ENCODE measurements at regions not wholly inside any gene's neighbourhood (a gene's known extent, or its start where the extent isn't known, plus 50 kb on each side); places are given as distances from the start of the nearest gene placed in this dataset.

DNA sequence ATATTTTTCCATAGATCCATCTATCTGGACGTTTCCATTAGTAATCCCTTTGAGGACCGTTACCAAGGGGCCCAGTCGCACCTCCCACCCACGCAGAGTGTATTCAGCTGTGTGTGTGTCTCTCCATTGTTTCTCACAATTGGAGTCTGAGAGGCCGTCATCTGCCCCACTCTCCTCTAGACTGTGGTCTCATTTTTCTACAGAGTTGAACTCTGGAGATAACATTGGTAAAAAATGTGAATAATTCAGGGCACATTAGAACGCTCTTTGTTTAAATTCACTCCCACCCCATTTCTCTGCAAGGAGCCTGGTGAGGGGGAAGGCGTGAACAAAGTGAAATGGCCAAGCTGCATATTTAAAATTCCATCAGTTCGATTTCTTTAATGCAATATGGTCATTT, 333.1 kb upstream of the MAF start:
- CTCF ChIA-PET: interaction anchor here (0.5 kb wide), 1 partner anchor 1780 kb away, joined by 4 read pairs; no protein-coding TSS in a partner anchor
- intact Hi-C loops (cut with DNase I, micrococcal nuclease): no loop called here
- no peak for DNase-seq

DNA sequence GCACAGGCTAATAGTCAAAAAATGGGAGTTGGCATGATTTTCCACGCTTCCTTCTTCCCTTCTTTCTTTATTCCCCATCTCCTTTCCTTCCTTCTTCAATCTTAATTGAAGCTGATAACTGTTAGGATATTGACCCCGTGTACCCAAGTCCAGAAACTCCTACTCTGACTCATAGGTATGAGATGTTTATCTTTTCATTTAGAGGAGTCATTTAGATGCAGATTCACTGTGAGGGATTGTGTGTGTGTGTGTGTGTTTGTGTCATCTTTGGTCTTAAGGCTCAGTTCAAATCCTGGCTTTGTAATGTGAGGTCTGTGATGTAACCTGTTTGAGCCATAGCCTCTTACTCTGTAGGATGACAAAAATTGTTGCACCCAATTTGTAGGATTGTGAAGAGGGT, 332.0 kb upstream of the MAF start:
- no peak for DNase-seq
- Mint-ChIP-seq H3K36me3 (ENCODE audit: low read depth) (no peaks in the 10 kb centered on the region), H3K9me3 (no peaks in the 10 kb centered on the region), H3K4me3 (no peak overlapping the region), H3K4me1 (ENCODE audit: low read depth) (no peaks in the 10 kb centered on the region), H3K27me3 (no peaks in the 10 kb centered on the region), H3K27ac (no peak overlapping the region)
- intact Hi-C loops (cut with DNase I, micrococcal nuclease): no loop called here
- POLR2A ChIA-PET: no interaction called here
- H3K4me3 ChIP-seq (ENCODE audit: low read length): no peak overlapping the region
- H3K9me3 ChIP-seq (ENCODE audit: control insufficient read depth in 1 of 2, insufficient read depth in 1 of 2, low read length in 2 of 2): no peaks in the 10 kb centered on the region
- H3K27ac ChIP-seq (ENCODE audit: low read depth in 1 of 2, low read length in 2 of 2): no peak overlapping the region
- peaks cover 0 to 2% of the 10 kb centered on the region in 2 experiments for H3K27me3 ChIP-seq (ENCODE audit: control insufficient read depth in 1 of 2, insufficient read depth in 2 of 2, low read length in 2 of 2)
- TF ChIP-seq, protein P1, sequence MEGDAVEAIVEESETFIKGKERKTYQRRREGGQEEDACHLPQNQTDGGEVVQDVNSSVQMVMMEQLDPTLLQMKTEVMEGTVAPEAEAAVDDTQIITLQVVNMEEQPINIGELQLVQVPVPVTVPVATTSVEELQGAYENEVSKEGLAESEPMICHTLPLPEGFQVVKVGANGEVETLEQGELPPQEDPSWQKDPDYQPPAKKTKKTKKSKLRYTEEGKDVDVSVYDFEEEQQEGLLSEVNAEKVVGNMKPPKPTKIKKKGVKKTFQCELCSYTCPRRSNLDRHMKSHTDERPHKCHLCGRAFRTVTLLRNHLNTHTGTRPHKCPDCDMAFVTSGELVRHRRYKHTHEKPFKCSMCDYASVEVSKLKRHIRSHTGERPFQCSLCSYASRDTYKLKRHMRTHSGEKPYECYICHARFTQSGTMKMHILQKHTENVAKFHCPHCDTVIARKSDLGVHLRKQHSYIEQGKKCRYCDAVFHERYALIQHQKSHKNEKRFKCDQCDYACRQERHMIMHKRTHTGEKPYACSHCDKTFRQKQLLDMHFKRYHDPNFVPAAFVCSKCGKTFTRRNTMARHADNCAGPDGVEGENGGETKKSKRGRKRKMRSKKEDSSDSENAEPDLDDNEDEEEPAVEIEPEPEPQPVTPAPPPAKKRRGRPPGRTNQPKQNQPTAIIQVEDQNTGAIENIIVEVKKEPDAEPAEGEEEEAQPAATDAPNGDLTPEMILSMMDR (IDR thresholded peaks at IDR 0.05): no peak
- CTCF ChIA-PET: no interaction called here
- ATAC-seq (ENCODE audit: poor library complexity): no peak
- H3K36me3 ChIP-seq (ENCODE audit: insufficient read depth, low read length): no peaks in the 10 kb centered on the region
- H3K4me1 ChIP-seq (ENCODE audit: insufficient read depth, low read length): no peaks in the 10 kb centered on the region

More for the DNA sequence above, 333.1 kb upstream of the MAF start:
- H3K9me3 ChIP-seq (ENCODE audit: control insufficient read depth in 1 of 2, insufficient read depth in 1 of 2, low read length in 2 of 2): no peaks in the 10 kb centered on the region
- H3K4me1 ChIP-seq (ENCODE audit: insufficient read depth, low read length): no peaks in the 10 kb centered on the region
- H3K27ac Mint-ChIP-seq: no peak overlapping the region
- TF ChIP-seq, protein P1 (IDR thresholded peaks at IDR 0.05): no peak
- no peak overlapping the region for H3K4me3 ChIP-seq (ENCODE audit: low read length)
- no peak for ATAC-seq (ENCODE audit: poor library complexity)
- H3K4me3 Mint-ChIP-seq: no peak overlapping the region
- no peaks in the 10 kb centered on the region for H3K9me3 Mint-ChIP-seq
- H3K36me3 ChIP-seq (ENCODE audit: insufficient read depth, low read length): no peaks in the 10 kb centered on the region
- no peaks in the 10 kb centered on the region for H3K27me3 Mint-ChIP-seq
- no peaks in the 10 kb centered on the region for H3K36me3 Mint-ChIP-seq (ENCODE audit: low read depth)
- POLR2A ChIA-PET: no interaction called here
- no peaks in the 10 kb centered on the region for H3K4me1 Mint-ChIP-seq (ENCODE audit: low read depth)
- H3K27me3 ChIP-seq (ENCODE audit: control insufficient read depth in 1 of 2, insufficient read depth in 2 of 2, low read length in 2 of 2): peaks cover 0 to 2% of the 10 kb centered on the region in 2 experiments
- no peak overlapping the region for H3K27ac ChIP-seq (ENCODE audit: low read depth in 1 of 2, low read length in 2 of 2)

DNA sequence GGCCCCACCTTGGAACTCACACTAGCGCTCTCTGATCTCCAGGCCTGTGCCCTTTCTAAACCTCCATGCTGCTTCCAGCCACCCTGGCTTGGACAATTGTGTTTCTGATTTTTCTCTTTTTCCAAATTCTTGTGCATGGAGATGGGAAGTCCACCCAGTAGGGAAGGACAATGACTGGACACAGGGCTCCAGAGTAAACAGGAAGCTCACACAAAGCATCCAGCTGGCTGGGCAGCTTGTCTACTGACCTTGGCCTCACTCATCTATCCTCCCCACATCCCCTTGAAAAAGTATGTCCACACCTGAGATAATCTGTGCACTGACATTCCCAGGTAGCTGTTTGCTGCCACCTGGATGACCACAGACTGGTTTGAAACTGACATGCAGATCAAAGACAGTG, 331.2 kb upstream of the MAF start:
- H3K4me1 ChIP-seq (ENCODE audit: insufficient read depth, low read length): no peaks in the 10 kb centered on the region
- ChIA-PET POLR2A (no interaction called here), CTCF (no interaction called here)
- no peak for DNase-seq
- H3K4me1 Mint-ChIP-seq (ENCODE audit: low read depth): no peaks in the 10 kb centered on the region
- no peaks in the 10 kb centered on the region for H3K27me3 ChIP-seq (ENCODE audit: control insufficient read depth in 1 of 2, insufficient read depth in 2 of 2, low read length in 2 of 2)
- H3K36me3 Mint-ChIP-seq (ENCODE audit: low read depth): no peaks in the 10 kb centered on the region
- H3K27me3 Mint-ChIP-seq: no peaks in the 10 kb centered on the region
- H3K4me3 ChIP-seq (ENCODE audit: low read length): no peak overlapping the region
- TF ChIP-seq, protein P1 (IDR thresholded peaks at IDR 0.05): no peak
- no peaks in the 10 kb centered on the region for H3K36me3 ChIP-seq (ENCODE audit: insufficient read depth, low read length)
- H3K9me3 Mint-ChIP-seq: no peaks in the 10 kb centered on the region
- H3K27ac Mint-ChIP-seq: no peak overlapping the region
- H3K4me3 Mint-ChIP-seq: no peak overlapping the region
- no peaks in the 10 kb centered on the region for H3K9me3 ChIP-seq (ENCODE audit: control insufficient read depth in 1 of 2, insufficient read depth in 1 of 2, low read length in 2 of 2)
- intact Hi-C loops (cut with DNase I, micrococcal nuclease): no loop called here
- no peak for ATAC-seq (ENCODE audit: poor library complexity)
- H3K27ac ChIP-seq (ENCODE audit: low read depth in 1 of 2, low read length in 2 of 2): no peak overlapping the region

Measured in CD4-positive, alpha-beta T cell (primary cell).